IPS-15b (cell line): ENCODE measurements at regions not wholly inside any gene's neighbourhood (a gene's known extent, or its start where the extent isn't known, plus 50 kb on each side); places are given as distances from the start of the nearest gene placed in this dataset.
"Not testable (repeated sequence)": the region's sequence is repeated elsewhere in the genome, so short reads cannot be mapped to it uniquely, and the experiment has no call there.

ENCODE experiments used
- H3K27me3 ChIP-seq: one replicate; pipeline ENCODE4 v1.6.1; 2013; ENCODE audit warnings: low read length; ENCODE audit not compliant: control insufficient read depth, insufficient read depth
- H3K36me3 ChIP-seq: one replicate; pipeline ENCODE4 v1.6.1; 2013; ENCODE audit warnings: low read length; ENCODE audit not compliant: control insufficient read depth, insufficient read depth
- H3K4me1 ChIP-seq: one replicate; pipeline ENCODE4 v1.6.1; 2013; ENCODE audit warnings: mild to moderate bottlenecking, low read length; ENCODE audit not compliant: control insufficient read depth, insufficient read depth
- H3K4me3 ChIP-seq: one replicate; pipeline ENCODE4 v1.5.1; 2013; ENCODE audit warnings: low read depth, low read length
- H3K9ac ChIP-seq: one replicate; pipeline ENCODE4 v1.6.1; 2013; ENCODE audit warnings: low read depth, mild to moderate bottlenecking, low read length
- H3K9me3 ChIP-seq: one replicate; pipeline ENCODE4 v1.6.1; 2013; ENCODE audit warnings: mild to moderate bottlenecking, low read length; ENCODE audit not compliant: control insufficient read depth, insufficient read depth

- no peaks in the 10 kb centered on the region for H3K4me1 ChIP-seq
- H3K36me3 ChIP-seq = no peaks in the 10 kb centered on the region
- no peaks in the 10 kb centered on the region for H3K9me3 ChIP-seq
- no peak overlapping the region for H3K4me3 ChIP-seq
- H3K9ac ChIP-seq = no peak overlapping the region
- H3K27me3 ChIP-seq = no peaks in the 10 kb centered on the region
These were observed 83.1 kb upstream of the CHCHD3 start for GRCh38 chr7:133165001-133165400.

- Histone ChIP-seq H3K27me3 (no peaks in the 10 kb centered on the region), H3K4me1 (no peaks in the 10 kb centered on the region), H3K4me3 (no peak overlapping the region), H3K9ac (no peak overlapping the region), H3K36me3 (no peaks in the 10 kb centered on the region), H3K9me3 (no peaks in the 10 kb centered on the region)
These were observed 83.6 kb upstream of the CHCHD3 start for GRCh38 chr7:133165529-133165928.

- Histone ChIP-seq H3K9me3 (no peaks in the 10 kb centered on the region), H3K4me1 (no peaks in the 10 kb centered on the region), H3K36me3 (no peaks in the 10 kb centered on the region), H3K27me3 (no peaks in the 10 kb centered on the region), H3K9ac (no peak overlapping the region), H3K4me3 (no peak overlapping the region)
These were observed 85.4 kb upstream of the CHCHD3 start for GRCh38 chr7:133167300-133167699.

GRCh38 chr7:133169167-133169822 lies 83.6 kb upstream of the EXOC4 start:
- not testable (repeated sequence) for H3K9me3 ChIP-seq, H3K36me3 ChIP-seq, H3K4me1 ChIP-seq, H3K4me3 ChIP-seq, H3K9ac ChIP-seq, H3K27me3 ChIP-seq

- not testable (repeated sequence) for H3K27me3 ChIP-seq, H3K4me1 ChIP-seq, H3K9ac ChIP-seq, H3K9me3 ChIP-seq, H3K4me3 ChIP-seq, H3K36me3 ChIP-seq
These were observed 75.4 kb upstream of the EXOC4 start for GRCh38 chr7:133177476-133177875.

- no peaks in the 10 kb centered on the region for H3K27me3 ChIP-seq
- H3K9me3 ChIP-seq = no peaks in the 10 kb centered on the region
- no peaks in the 10 kb centered on the region for H3K36me3 ChIP-seq
- no peak overlapping the region for H3K4me3 ChIP-seq
- H3K4me1 ChIP-seq = peaks cover 5% of the 10 kb centered on the region
- H3K9ac ChIP-seq = no peak overlapping the region
These were observed 72.2 kb upstream of the EXOC4 start for GRCh38 chr7:133180717-133181116.

GRCh38 chr7:133183042-133183794 lies 69.7 kb upstream of the EXOC4 start:
- H3K9ac ChIP-seq = no peak overlapping the region
- peaks cover 15% of the 10 kb centered on the region for H3K4me1 ChIP-seq
- no peaks in the 10 kb centered on the region for H3K27me3 ChIP-seq
- H3K4me3 ChIP-seq = no peak overlapping the region
- H3K36me3 ChIP-seq = no peaks in the 10 kb centered on the region
- no peaks in the 10 kb centered on the region for H3K9me3 ChIP-seq

GRCh38 chr7:133183969-133184368 lies 68.9 kb upstream of the EXOC4 start:
- Histone ChIP-seq H3K27me3 (no peaks in the 10 kb centered on the region), H3K9ac (no peak overlapping the region), H3K9me3 (no peaks in the 10 kb centered on the region), H3K4me1 (peaks cover 16% of the 10 kb centered on the region), H3K36me3 (no peaks in the 10 kb centered on the region), H3K4me3 (no peak overlapping the region)

- no peaks in the 10 kb centered on the region for H3K36me3 ChIP-seq
- no peaks in the 10 kb centered on the region for H3K9me3 ChIP-seq
- no peak overlapping the region for H3K9ac ChIP-seq
- H3K4me3 ChIP-seq = no peak overlapping the region
- H3K27me3 ChIP-seq = no peaks in the 10 kb centered on the region
- peaks cover 16% of the 10 kb centered on the region for H3K4me1 ChIP-seq
These were observed 67.4 kb upstream of the EXOC4 start for GRCh38 chr7:133185512-133185911.

GRCh38 chr7:133186060-133186459 lies 66.8 kb upstream of the EXOC4 start:
- Histone ChIP-seq H3K9me3 (no peaks in the 10 kb centered on the region), H3K27me3 (no peaks in the 10 kb centered on the region), H3K36me3 (no peaks in the 10 kb centered on the region), H3K4me3 (no peak overlapping the region), H3K9ac (no peak overlapping the region), H3K4me1 (peaks cover 16% of the 10 kb centered on the region)

- H3K4me3 ChIP-seq = no peak overlapping the region
- no peaks in the 10 kb centered on the region for H3K27me3 ChIP-seq
- H3K4me1 ChIP-seq = peaks cover 11% of the 10 kb centered on the region
- no peak overlapping the region for H3K9ac ChIP-seq
- no peaks in the 10 kb centered on the region for H3K9me3 ChIP-seq
- no peaks in the 10 kb centered on the region for H3K36me3 ChIP-seq
These were observed 62.7 kb upstream of the EXOC4 start for GRCh38 chr7:133190172-133190528.

- H3K27me3 ChIP-seq = no peaks in the 10 kb centered on the region
- no peaks in the 10 kb centered on the region for H3K9me3 ChIP-seq
- H3K36me3 ChIP-seq = no peaks in the 10 kb centered on the region
- H3K4me1 ChIP-seq = peaks cover 11% of the 10 kb centered on the region
- no peak overlapping the region for H3K4me3 ChIP-seq
- no peak overlapping the region for H3K9ac ChIP-seq
These were observed 62.2 kb upstream of the EXOC4 start for GRCh38 chr7:133190650-133191049.
